CD4-positive, alpha-beta T cell treated with Interleukin-4 for 1 hour (primary cell): ENCODE measurements at regions not wholly inside any gene's neighbourhood (a gene's known extent, or its start where the extent isn't known, plus 50 kb on each side); places are given as distances from the start of the nearest gene placed in this dataset.
"Not testable (repeated sequence)": the region's sequence is repeated elsewhere in the genome, so short reads cannot be mapped to it uniquely, and the experiment has no call there.

ENCODE experiments used
- DNase-seq, 2 donors: peaks; one replicate each; pipeline ENCODE4 v3.0.0-alpha.2; 2020 to 2022

DNA sequence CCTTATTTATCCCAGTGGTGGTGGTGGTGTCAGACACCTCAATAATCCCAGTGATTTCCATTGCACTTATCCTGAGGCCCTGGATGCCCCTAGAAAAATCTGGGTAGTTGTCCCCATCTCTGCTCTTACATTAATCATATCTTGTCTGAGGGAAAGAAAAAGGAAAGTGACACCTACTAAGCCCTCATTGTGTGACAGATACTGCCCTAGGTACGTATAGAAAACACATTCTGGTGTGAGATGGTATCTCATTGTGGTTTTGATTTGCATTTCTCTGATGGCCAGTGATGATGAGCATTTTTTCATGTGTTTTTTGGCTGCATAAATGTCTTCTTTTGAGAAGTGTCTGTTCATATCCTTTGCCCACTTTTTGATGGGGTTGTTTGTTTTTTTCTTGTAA lies 162.6 kb upstream of the JADE1 start:
- not testable (repeated sequence) for DNase-seq

GRCh38 chr4:128644693-128645654 lies 164.5 kb upstream of the JADE1 start:
- DNase-seq, result not testable (repeated sequence)

GRCh38 chr4:128644107-128644506 lies 165.4 kb upstream of the JADE1 start:
- DNase-seq, result not testable (repeated sequence)

GRCh38 chr4:128641566-128641965 lies 167.9 kb upstream of the JADE1 start:
- DNase-seq, result not testable (repeated sequence)

DNA sequence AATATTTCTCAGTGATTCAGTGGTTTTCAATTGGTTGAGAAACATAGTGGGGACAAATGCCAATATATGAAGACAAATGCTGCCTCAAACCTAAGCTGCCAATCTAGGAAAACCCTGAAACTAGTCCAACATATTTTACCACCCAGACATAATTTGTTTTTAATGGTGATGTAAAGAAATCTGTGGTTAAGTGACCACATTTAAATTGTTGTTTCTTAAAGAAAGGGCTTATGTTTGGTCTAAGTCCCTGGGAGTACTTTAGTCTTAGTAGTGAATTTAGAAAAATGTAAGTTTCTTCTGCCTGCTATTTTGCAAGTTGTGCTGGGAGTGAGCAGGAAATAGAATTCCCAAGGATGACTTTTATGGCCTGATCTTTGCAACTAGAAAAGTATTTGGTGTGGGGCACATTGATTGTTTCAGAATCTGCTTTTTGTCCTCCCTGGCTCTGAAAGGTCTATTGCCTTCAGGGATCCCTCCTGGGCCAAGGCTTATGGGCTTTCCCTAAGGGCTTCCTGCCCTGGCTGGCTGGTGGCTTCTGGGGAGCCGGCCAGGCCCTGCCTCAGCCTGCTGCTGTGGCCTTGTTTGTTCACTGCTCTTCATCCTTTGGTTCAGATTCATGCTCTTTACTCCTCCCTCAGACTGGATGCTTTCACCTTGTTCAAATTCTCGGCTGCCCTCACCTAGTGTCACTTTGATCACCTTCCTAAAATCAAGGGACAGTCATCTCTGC lies 169.8 kb upstream of the JADE1 start:
- DNase-seq, result no peak

DNA sequence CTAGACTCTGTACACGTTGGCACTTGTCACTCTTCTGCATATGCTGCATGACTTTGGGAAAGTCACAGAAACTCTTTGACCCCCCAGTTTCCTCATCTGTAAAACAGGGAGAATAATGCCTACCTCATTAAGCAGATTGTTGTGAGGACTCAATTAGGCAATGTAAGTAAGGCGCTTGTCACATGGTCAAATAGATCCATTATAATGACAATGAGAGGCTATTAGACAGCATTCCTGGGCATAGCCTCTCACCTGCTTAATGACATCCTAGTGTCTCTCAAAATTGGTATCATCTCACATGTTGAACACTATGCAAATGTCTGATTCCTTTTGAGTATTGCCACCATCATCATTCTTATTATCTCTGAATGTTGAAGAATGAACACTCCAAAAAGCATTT lies 172.6 kb upstream of the JADE1 start:
- DNase-seq, result no peak

DNA sequence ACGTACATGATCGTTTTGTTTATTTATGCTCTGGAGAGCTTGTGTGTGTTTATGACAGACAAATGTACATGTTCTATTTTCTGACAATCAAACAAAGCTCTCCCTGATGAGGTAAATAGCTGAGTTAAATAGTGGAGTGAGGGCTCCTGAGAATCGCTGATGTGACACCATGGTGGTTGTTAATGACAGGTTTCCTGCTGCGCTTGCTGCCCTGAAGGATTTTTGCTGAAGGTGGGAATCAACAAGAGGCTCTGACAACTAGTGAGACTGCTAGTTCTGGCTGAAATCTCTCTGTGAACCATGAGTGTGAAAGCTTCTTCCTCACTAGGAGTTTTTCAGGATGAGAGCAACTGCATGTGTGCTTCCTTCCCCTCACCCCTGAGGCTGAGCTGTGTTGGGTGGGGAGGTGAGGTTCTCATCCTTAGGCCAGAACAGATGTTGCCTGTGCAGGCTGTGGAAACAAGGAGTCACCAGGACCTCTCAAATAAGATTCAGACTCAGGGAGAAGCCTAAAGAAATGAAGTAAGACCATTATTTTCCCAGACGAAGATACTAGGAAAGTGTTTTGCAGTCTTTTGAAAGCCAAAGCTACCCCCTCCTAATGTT lies 173.4 kb upstream of the JADE1 start:
- DNase-seq, result no peak

GRCh38 chr4:128635141-128635954 lies 174.2 kb upstream of the JADE1 start:
- no peak for DNase-seq

DNA sequence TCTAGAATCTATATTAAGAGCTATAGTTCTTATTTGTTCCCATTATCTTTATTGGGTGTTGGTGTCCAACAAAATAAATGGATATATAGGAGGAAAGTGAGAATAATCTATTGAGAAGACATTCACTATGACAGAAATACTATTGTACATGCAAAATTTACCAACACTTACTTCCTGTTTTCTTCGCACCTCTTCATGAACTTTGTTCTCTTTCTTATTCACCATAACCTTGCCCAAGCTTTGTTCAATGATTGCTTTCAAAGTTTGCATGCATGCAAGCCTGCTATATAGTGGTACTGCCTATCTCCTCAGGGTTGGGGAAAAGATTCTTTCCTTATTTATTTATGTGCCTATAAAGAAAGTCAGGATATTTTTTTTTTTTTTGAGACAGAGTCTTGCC lies 176.4 kb upstream of the JADE1 start:
- no peak for DNase-seq

- no peak for DNase-seq
These were observed 178.6 kb upstream of the JADE1 start for GRCh38 chr4:128630871-128631270.

DNA sequence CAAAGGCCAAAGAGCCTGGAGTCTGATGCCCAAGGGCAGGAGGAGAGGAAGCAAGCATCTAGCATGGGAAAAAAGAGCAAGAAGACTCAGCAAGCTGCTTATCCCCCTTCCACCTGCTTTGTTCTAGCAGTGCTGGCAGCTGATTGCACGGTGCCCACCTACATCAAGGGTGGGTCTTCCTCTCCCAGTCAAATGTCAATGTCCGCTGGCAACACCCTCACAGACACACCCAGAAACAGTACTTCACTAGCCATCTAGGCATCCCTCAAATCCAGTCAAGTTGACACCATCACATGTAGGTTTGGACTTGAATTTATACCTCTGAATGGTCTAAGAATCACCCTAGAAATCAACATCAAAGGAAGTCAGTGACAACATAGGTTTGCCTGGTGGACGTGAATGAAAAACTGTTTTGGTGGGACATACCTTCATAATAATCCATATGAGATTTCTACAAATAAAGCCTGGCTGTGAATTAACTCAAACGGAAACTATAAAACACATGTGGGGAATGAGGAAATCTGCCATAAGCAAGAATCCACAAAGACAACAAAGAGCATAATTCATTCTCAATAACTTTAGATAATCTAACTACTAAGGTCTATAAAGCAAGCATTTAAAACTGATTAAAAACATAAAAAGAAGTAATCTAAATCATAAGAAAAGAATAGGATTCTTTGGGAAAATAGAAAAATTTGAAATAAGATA lies 185.8 kb upstream of the JADE1 start:
- DNase-seq, result no peak

DNA sequence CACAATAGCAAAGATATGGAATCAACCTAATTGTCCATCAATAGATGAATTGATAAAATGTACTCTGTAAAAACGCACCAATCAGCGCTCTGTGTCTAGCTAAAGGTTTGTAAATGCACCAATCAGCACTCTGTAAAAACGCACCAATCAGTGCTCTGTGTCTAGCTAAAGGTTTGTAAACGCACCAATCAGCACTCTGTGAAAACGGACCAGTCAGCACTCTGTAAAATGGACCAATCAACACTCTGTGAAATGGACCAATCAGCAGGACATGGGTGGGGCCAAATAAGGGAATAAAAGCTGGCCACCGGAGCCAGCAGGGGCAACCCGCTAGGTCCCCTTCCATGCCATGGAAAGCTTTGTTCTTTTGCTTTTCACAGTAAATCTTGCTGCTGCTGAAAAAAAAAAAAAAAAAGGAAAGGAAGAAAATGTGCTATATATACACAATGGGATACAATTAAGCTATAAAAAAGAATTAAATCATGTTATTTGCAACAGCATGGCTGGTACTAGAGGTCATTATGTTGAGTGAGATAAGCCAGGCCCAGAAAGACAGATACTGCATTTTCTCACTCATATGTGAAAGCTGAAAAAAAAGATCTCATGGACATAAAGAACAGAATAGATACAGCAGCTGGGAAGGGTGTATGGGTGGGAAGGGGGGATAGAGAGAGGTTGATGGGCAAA lies 189.1 kb upstream of the JADE1 start:
- not testable (repeated sequence) for DNase-seq

- no peak for DNase-seq
These were observed 194.3 kb upstream of the JADE1 start for GRCh38 chr4:128615197-128615596.

DNA sequence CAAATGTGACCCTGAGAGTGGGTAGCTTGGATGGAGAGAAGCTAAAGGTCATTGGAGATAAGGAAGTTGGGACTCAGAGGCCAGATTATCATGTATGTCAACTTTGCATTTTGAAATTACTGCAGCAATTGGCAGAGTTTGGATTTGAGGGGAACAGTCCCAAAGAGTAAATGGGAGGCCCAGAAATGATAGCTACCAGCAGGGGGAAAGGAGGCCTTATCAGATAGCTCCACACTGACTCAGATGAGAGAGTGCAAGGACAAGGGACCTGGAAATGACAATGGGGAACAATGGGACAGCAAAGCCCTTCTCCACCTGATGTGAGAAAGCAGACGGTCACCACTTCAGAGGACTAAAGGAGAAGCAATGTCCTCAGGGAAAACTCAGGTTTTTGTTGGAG lies 201.5 kb upstream of the JADE1 start:
- no peak for DNase-seq

DNA sequence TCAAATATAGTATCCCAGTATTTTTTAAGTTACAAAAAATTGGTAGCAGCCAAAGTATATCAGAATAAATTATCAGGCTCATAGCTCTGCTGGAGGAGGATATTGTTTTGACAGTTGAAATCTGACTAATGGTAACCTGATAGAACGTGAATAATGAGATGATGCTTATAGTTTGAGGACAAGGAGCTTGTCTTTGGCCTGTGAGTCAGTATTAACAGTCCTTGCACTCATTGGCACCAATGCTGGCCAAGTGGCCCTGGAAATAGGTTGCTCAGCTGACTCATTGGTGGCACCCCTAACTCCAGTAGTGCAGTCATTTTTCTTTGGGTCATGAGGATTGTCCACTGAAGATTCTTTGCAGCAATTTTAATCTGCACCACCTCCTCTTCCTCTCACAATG lies 203.3 kb upstream of the JADE1 start:
- no peak for DNase-seq

GRCh38 chr4:128604840-128605239 lies 204.7 kb upstream of the JADE1 start:
- no peak for DNase-seq

DNA sequence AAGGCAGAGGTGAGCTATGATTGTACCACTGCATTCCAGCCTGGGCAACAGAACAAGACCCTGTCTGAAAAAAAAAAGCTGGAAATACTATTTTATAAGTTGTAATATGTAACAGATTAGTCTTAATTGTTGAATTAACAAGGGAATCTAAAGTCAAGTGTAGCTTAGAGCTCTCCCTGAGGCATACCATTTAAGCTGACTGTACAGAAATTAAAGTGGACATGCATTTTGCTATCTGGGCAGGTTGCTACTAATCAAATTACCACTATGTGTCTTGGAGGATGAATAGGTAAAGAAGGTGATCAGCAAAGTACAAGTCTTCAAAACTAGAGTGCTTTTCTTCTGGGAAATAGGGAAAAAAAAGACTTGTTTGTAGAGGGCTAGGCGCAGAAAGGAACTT lies 205.3 kb upstream of the JADE1 start:
- no peak for DNase-seq

DNA sequence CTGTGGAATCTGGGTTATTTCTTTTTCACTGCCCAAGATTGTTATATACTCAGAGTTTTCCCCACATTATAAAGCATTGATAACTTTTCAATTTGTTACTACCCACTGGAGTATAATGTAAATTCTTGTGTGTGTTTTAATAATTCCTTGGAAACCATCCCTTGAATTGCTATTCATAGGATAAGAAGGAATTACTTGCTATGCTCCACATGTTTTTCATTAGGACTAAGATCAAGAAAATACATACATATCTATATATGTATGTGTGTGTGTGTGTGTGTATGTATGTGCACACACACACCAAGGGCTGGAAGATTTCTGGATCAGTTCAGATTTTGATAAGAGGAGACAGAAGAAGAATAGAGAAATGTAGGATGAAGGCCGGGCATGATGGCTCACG lies 206.4 kb upstream of the JADE1 start:
- no peak for DNase-seq

DNA sequence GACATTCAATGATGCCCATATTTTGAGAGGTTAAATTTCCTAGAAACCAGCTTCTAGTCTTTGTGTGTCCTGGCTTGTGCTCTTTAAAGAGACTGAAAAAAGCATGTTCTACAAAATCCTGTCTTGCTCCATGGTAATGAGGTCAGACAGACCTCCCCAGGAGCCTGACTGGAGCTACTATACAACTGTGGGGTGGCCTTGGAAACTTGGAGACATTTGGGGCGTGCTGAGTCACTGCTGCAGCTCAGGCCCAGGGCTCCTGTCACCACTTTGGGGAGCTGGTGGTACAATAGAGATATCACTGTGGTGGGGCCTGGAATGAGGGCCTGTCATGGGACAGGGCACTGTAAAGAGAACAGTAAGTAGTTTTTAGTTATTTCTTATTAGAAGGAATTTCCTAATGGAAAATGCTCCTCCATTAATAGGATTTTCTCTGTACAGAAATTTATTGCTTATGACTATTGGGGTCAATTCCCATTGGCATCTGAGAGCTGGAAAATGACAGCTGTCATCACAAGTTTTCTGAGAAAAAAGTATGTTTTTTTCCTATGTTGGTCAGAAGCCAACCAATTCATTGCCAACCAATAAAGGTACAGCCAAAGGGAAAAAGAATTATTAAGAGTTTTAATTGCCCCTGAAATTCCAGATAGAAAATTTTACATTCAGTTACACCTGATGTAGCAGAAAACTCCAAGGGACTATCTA lies 207.4 kb upstream of the JADE1 start:
- no peak for DNase-seq

DNA sequence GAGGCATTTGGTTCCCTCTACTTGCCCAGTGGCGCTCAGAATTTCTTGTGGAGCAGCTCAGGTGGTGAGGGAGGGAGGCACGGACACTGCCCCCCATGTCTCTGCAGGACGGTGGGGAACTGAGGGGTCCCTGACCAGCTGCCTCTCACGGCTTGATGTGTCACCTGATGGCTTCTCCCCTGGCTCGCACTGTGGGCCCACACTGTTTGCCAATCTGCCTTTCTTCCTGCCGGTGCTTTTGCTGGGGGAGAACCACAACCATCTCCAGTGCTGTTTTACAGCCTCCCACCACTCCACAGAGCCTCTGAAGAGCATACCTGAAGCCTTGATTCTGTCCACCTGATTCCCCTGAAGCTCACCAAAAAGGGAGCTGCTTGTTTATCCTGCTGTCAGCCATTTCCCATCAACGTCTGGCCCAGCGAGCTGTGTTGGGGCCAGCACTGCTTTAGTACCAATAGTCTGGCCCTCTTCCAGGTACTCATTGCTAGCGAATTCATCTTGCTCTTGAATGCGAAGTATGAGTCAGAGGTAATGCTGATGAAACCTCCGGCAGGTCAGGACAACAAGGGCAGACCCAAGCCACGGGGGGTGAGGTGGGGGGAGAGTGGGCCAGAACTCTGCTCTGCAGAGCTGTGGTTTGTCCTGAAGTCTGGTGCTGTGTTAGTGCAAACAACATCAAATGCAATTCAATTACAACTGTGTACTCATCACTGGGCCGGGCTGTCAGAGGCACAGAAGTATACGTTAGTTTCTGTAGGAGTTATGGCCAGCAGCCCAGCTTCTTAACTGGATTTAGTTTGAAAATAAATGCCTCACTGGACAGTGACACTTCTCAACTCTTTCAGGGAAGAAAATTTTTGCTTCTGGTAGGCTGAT lies 208.3 kb upstream of the JADE1 start:
- DNase-seq, result no peak
